HG03565 (cell line): ENCODE measurements at regions not wholly inside any gene's neighbourhood (a gene's known extent, or its start where the extent isn't known, plus 50 kb on each side); places are given as distances from the start of the nearest gene placed in this dataset.
"Not testable (repeated sequence)": the region's sequence is repeated elsewhere in the genome, so short reads cannot be mapped to it uniquely, and the experiment has no call there.

Experiments
- ATAC-seq: cut with Tn5 transposase; IDR thresholded peaks from one replicate; pipeline ENCODE4 v1.9.1; 2021; ENCODE audit warnings: mild to moderate bottlenecking, moderate library complexity; ENCODE audit not compliant: unreplicated experiment

DNA sequence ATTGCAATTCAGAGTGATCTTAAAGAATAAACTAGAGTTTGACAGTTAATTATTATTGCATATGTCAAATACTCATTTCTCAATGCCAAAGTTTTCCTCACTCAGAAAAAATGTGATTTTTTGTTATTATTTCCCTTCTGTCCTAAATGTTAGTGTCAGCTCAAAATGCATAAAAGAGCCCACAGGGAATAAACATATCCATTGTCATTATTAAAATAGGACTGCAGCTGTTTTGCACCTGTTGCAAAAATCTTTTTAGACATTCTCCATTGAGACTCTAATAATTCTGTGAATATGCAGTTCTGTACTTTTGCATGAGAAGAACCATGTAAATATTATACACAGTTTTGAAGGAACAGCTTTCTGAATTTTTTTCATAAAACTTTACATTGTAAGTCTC is 540.0 kb upstream of the SLC39A10 start:
- no peak for ATAC-seq

DNA sequence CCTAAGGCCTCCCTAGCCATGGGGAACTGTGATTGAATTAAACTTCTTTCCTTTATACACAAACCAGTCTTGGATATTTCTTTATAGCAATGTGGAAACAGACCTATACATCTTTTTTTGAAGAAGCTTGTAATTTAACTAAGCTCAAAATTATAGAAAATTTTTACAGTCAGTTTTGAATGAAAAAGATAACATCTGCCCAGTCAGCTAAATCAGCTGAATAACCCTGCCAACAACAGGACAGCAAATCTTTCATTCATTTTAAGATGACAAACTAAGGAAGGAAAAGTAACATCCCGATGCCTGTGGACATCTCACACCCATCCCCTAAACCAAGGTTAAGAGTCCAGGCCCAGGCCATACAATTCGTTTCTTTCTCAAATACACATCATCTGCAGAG is 541.3 kb upstream of the SLC39A10 start:
- ATAC-seq: no peak

DNA sequence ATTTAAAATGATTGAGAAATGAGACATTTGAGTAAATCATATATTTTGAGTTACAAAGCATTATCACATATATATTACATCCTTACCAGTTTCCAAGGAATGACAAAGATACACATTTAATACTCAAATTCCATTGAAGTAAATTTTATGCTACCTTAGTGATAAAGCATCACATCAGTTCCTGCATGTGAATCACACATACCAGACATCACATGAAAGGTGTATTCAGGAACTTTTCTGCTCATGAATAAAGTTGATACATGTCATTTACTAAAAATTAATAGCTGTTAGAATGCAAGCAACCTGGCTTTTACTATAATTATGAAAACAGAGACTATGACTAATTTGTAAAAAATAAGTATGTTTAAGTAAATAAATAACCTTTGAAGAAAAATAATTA is 548.8 kb upstream of the SLC39A10 start:
- ATAC-seq: no peak

DNA sequence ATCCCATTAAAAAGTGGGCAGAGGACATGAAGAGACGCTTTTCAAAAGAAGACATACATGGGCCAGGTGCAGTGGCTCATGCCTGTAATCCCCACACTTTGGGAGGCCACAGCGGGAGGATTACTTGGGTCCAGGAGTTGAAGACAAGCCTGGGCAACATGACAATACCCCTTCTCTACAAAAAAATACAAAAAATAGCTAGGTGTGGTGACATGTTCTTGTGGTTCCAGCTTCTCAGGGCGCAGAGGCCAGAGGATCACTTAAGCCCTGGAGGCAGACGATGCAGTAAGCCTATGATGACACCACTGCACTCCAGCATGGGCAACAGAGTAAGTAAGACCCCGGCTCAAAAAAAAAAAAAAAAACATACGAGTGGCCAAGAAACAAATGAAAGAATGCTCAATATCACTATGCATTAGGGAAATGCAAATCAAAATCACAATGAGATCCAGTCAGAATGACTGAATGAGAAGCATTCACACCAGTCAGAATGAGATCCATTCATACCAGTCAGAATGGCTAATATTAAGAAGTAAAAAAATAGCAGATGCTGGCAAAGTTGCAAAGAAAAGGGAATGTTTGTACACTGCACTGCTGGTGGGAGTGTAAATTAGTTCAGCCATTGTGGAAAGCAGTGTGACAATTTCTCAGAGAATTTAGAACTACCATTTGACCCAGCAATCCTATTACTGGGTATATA is 550.2 kb upstream of the SLC39A10 start:
- no peak for ATAC-seq

DNA sequence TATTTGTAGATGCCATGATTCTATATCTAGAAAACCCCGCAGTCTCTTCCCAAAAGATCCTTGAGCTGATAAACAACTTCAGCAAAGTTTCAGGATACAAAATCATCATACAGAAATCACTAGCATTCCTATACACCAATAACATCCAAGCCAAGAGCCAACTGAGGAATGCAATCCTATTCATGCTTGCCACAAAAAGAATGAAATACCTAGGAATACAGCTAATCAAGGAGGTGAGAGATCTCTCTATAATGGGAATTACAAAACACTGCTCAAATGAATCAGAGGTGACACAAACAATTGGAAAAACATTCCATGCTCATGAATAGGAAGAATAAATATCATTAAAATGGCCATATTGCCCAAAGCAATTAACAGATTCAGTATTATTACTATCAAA is 551.4 kb upstream of the SLC39A10 start:
- no peak for ATAC-seq

DNA sequence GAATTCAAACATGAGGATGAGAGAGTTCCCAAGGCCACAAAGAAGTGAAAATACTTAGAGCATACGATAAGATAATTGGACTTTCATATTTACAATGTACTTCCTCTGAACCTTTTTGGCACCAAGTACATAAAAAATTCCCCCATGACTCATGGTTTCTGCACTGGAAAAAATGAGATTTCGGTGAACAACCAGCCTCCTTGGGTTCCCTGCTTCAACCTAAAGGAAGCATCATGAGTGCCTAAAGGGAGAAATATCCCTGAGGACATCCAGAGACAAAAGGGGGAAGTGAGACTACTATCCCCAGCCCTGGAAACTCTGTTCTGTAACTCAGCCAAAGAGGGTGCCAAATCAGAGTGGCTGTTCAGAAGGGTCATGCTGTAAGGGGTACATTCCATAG is 562.7 kb upstream of the SLC39A10 start:
- ATAC-seq: peak; percentile 33

DNA sequence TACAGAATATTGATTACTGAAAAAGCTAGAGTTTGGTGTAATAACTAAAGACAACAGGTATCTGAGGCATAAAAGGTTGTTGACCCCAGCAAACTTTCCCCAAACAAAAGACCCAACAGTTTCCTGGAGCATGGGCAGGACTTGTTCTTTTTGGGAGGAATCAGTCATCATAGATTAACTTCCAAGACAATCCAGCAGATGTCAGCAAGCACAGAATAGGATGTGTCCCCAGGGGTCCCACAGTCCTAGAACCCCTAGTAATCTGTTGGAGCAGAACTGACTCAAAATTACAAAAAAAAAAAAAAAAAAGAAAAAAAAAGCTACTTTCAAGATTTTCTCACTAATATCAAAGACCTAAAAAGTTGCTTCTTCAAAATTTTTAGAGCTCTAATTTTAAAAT is 564.7 kb upstream of the SLC39A10 start:
- ATAC-seq: no peak

DNA sequence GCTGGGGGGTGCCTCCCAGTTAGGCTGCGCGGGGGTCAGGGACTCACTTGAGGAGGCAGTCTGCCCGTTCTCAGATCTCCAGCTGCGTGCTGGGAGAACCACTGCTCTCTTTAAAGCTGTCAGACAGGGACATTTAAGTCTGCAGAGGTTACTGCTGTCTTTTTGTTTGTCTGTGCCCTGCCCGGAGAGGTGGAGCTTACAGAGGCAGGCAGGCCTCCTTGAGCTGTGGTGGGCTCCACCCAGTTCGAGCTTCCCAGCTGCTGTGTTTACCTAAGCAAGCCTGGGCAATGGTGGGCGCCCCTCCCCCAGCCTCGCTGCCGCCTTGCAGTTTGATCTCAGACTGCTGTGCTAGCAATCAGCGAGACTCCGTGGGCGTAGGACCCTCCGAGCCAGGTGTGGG is 584.2 kb upstream of the SLC39A10 start:
- ATAC-seq: not testable (repeated sequence)

DNA sequence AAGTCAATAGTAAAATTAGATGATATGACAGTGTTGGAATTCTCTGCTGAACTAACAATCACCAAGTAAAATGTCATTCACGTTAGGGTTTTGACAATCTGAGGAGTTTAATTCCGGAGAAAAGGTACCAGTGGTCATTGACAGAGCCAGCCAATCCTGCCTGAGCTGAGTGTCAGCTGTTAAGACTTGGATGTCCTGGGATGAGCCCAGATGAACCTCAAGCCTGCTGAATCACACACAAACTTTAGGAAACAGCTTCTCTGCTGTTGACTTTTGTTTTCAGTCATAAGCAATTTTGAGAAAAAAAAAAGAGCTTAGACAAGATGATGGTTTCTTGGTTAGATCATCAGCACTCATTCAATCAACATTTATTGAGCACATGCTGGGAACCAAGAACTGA is 600.0 kb upstream of the SLC39A10 start:
- ATAC-seq: no peak

DNA sequence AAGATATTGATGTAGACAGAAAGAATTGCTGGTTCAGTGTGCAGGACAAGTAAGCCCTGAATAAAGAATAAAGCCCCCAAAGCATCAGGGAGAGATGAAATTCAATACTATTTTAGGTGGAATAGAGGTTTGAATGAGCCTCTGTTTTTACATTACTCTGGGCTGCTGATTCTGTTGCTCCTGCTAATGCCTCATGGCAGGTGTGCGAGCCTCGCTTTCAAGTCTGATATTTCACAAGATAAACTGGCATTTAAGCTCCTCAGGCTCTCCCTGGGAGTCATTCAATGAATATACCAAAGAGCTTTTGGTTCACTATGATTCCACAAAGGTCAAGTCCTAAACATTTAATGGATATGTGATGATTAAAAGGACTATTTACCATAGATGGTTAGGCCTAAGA is 601.0 kb upstream of the SLC39A10 start:
- no peak for ATAC-seq

DNA sequence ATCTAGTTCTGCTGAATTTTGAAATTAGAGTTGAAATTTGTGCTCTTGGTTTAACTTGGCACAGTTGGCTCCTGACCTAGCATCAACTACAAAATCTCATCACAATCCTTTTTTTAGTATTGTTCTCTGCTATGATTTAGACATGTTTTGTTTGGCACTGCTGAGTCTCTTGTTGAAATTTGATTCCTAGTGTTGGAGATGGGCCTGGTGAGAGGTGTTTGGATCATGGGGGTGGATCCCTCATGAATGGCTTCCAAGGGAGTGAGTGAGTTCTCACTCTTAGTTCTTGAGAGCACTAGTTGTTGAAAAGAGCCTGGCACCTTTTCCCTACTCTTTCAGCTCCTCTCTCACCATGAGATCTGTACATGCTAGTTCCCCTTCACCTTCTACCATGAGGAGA is 605.6 kb upstream of the SLC39A10 start:
- ATAC-seq: no peak

DNA sequence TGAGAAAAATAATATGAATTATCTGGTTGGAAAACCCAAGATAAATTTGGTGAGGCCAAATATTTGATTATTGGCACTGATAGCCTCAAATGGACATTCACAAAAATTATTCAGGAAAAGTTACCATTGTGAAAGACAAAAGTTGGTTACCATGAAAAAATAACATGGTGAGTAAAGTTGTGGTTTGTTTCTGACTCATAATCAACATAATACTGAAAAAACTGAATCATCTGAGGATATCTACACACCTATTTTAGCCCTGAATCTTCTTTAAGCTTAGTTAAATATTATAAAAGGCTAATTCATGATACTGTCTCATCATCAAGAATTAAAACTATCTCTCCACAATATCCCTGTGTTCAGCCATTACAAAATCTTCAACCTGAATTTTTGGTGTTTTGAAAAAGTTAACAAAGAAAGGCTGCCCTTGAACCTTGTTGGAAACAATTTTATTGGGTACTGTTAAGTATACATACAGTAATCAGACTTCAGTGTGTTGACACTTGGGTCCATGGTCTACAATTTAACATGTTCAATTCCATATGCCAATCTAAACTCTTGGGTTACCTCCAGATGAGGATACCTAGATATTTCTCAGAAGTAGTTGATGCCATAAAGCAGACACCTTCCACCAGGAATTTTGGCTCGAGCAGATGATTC is 607.5 kb upstream of the SLC39A10 start:
- ATAC-seq: peak; percentile 77

DNA sequence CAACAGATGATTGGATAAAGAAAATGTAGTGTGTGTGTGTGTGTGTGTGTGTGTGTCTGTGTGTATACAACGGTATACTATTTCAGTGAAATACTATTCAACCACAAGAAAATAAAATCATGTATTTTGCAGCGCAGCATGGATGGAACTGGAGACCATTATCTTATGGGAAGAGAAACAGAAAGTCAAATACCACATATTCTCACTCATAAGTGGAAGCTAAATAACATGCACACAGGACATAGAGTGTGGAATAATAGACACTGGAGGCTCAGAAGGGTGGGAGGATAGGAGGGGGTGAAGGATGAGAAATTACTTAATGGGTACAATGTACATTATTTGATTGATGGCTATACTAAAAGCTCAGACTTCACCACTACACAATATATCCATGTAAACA is 609.1 kb upstream of the SLC39A10 start:
- no peak for ATAC-seq

DNA sequence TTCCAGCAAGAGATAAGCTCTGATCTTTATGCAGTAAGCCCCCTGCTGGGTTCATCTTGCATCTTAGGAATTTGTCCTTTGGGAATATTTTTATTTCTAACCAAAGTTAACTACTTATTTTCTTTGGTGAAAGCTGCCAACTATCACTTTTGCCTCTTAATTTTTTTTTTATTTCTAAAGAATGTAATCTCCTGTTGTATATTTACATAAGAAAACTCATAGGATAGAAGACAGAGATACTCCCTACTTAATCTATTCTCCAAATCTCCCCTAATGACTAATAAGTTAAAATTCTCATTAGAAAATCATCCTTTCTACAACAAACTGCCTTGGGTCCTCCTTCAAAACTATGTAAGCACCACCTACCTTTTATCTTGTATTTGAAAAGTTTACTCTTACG is 612.2 kb upstream of the SLC39A10 start:
- no peak for ATAC-seq

DNA sequence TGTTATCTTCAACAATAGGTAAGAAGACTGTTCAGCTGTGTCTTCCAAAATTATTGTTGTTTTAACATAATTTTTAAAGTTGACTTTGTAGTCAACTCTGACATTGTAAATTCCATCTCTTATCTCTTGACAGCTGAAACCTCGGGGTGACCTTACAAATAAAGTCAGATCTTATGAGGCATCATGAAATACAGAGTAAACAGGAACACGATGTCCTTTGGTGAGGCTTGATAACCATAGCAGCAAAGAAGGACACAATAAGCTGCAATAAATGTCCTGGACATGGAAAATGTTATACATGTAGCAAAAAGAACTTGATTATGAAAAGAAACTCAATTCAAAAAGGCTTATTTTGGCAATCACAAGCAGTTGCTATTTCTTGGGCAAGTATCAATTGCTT is 618.9 kb upstream of the SLC39A10 start:
- ATAC-seq: no peak

DNA sequence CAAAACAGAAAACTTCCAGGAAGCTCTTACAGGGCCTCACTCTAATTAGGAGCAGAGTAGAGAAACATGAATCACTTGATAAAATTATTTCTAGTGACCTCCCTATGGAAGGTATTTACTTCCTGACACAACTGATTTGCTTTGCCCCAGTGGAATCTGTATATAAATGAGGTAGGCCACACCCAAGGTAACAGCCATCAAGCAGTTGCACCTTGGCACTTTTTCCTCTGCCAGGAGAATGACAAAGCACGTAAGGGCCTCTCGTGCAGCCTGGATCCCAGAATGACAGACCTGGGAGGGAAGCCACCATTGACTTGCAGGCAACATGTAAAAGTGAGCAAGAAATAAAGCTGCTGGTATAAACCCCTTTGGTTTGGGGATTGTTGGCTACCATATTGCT is 620.0 kb upstream of the SLC39A10 start:
- ATAC-seq: no peak

DNA sequence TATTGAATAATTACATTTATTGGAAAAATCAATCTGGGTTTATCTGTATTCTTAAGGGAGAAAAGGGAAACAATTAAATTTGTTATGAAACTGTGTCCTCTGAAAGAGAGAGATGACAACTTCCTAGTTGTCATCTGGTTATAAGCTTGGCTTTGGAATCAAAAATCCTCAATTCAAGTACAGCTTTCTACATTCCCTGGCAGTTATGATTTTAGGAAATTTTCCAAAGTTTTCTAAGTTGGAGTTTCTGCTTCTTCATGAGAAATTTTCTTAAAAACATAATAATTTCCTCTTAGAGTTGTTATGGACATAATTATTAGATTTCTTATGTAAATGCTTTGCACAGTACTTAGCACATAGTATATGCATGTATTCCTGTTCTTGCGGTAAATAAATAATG is 625.6 kb upstream of the SLC39A10 start:
- no peak for ATAC-seq

DNA sequence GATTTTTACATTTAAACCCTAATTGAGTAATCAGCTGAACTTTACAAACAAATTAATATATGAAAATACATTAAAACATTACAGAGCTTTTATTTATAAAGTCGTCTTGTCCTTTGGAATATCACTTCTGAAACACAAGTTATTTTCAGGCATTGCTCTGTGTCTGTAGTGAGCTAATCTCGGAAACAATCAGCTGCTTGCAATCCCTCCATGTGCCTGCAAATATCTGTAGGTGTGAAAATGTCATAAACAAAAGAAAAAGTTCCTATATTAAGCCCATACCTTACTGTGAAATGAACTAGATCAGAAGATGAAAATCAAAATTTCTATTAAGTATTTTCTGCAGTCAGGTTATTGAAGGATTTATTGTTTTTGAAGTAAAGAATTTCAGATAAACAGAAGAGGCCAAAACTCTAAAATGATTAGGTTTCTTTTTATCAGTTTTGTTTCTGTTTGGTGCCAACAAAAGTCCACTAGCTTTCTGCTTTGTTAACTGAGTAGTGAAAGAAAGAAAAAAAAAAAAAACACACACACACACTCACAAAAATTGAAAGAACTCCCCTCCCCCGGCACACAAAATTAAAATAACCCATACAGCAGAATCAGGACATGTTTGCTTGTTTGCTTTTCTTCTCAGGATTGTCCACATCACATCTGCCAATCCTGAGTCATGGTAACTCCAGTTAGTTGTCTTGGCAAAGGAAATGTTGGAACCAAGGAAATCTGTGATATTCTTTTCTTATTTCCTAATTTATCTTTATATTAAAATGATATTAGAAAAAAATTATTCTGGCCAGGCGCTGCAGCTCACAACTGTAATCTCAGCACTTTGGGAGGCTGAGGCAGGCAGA is 627.0 kb upstream of the SLC39A10 start:
- no peak for ATAC-seq

DNA sequence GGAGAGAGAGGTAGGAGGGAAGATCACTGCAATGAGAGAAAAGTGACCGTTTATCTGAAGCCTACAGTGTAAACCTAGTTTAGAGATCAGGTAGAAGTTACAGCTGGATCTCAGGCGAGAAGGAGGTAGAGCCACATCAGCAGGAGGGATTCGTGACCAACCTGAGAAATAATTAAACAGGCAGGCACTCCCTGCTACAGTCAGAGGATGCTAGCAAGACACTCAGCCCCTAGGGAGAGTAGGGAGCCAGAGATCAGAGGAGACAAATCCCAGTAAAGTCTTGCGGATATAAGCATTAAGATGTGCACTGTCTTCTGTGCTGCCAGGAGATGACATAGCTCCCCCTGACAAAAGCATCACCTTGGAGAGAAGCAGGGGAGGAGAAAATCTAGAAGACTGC is 629.1 kb upstream of the SLC39A10 start:
- ATAC-seq: no peak

DNA sequence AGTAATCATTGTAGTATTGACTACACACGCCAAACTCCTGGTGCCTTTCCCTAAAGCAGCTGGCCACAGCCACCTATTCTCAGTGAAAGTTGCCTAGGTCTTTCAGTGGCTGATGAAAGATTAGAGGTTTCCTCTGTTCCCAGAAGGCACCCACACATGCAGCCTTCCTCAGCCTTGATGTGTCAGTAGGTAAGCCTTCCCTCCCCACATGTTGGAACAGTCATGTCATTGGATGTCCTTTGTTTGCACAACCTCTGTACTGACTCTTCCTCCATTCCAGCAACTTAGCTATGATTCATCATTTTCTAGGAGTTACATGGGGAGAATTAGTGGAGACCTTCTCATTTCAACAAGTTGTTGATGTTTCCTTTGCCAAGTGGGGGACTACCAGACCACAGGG is 630.8 kb upstream of the SLC39A10 start:
- ATAC-seq: no peak

DNA sequence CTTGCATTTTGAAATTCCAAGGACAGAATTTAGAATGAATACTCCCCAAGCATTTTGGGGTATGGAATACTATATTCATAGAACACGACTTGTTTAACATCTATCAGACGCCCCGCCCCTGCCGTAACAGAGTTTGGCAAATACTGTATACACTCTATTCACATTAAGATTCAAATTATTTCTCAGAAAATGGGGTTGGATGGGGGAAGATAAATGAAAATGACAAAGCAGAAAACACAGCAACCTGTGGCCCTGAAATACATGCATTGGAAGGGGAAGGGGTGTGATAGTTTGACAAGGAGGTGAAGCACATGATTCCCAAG is 634.6 kb upstream of the SLC39A10 start:
- no peak for ATAC-seq
